Cardiac fibroblast (primary cell): ENCODE measurements at regions not wholly inside any gene's neighbourhood (a gene's known extent, or its start where the extent isn't known, plus 50 kb on each side); places are given as distances from the start of the nearest gene placed in this dataset.

ENCODE experiments used
- DNase-seq, 2 donors: peaks; one replicate each; pipeline versions ENCODE4 v3.0.0 to v3.0.0-alpha.2; 2010; ENCODE audit warnings: low read depth in 2 of 2
- H3K4me3 ChIP-seq, 2 donors: replicated peaks in 1 of 2; 1 replicate in 1 of 2; 2 replicates in 1 of 2; pipeline ENCODE4 v1.5.1; 2011; ENCODE audit warnings: low read depth in 2 of 2, low read length in 2 of 2, mild to moderate bottlenecking in 2 of 2, moderate library complexity in 1 of 2
- CTCF ChIP-seq: IDR thresholded peaks from one replicate; pipeline ENCODE4 v1.5.1; 2011; ENCODE audit warnings: low read depth, mild to moderate bottlenecking, low read length, inconsistent platforms

GRCh38 chr4:149961876-149962597 lies 116.2 kb upstream of the DCLK2 start:
- no peak for TF ChIP-seq CTCF
- H3K4me3 ChIP-seq: no peak overlapping the region
- DNase-seq: peak; percentile 61 to 66

GRCh38 chr4:149964001-149964796 lies 114.0 kb upstream of the DCLK2 start:
- H3K4me3 ChIP-seq: no peak overlapping the region
- no peak for TF ChIP-seq CTCF
- no peak for DNase-seq

- no peak for TF ChIP-seq CTCF
- H3K4me3 ChIP-seq: no peak overlapping the region
- DNase-seq: peak in 1 of 2 donors; percentile 6
These were observed 113.0 kb upstream of the DCLK2 start for GRCh38 chr4:149965206-149965605.

- no peak overlapping the region for H3K4me3 ChIP-seq
- no peak for TF ChIP-seq CTCF
- no peak for DNase-seq
These were observed 105.8 kb upstream of the DCLK2 start for GRCh38 chr4:149972407-149972806.

- no peak overlapping the region for H3K4me3 ChIP-seq
- TF ChIP-seq CTCF: no peak
- no peak for DNase-seq
These were observed 105.1 kb upstream of the DCLK2 start for GRCh38 chr4:149973181-149973580.

GRCh38 chr4:149975172-149975571 lies 103.1 kb upstream of the DCLK2 start:
- no peak overlapping the region for H3K4me3 ChIP-seq
- TF ChIP-seq CTCF: no peak
- DNase-seq: no peak
